CD4-positive, alpha-beta memory T cell (primary cell): ENCODE measurements at regions not wholly inside any gene's neighbourhood (a gene's known extent, or its start where the extent isn't known, plus 50 kb on each side); places are given as distances from the start of the nearest gene placed in this dataset.

Experiments used
- CTCF ChIA-PET: fragments of 350-600 bp; sonication (Branson Sonifier 250); formaldehyde crosslinking; loops from one replicate; lab custom pipeline; 2021; ENCODE audit warnings: inconsistent platforms; ENCODE audit not compliant: partially characterized antibody; lab: Charles Lee
- POLR2A ChIA-PET: fragments of 350-600 bp; sonication (Branson Sonifier 250); formaldehyde crosslinking; loops from one replicate; lab custom pipeline; 2021; ENCODE audit not compliant: partially characterized antibody; lab: Charles Lee
- DNase-seq, 5 donors: peaks; one replicate each; pipeline versions ENCODE4 v3.0.0 to v3.0.0-alpha.2; 2020 to 2022; ENCODE audit warnings: mixed read lengths in 1 of 5
- H3K27ac ChIP-seq: one replicate; pipeline ENCODE4 v1.7.0; 2013; ENCODE audit warnings: low read depth, low read length
- H3K27me3 ChIP-seq: 2 replicates; pipeline ENCODE4 v1.7.0; 2013; ENCODE audit warnings: mild to moderate bottlenecking, low read length, moderate library complexity; ENCODE audit not compliant: insufficient read depth
- H3K36me3 ChIP-seq: 2 replicates; pipeline ENCODE4 v1.7.0; 2013; ENCODE audit warnings: mild to moderate bottlenecking, low read length, moderate library complexity; ENCODE audit not compliant: insufficient read depth
- H3K4me1 ChIP-seq: 2 replicates; pipeline ENCODE4 v1.7.0; 2013; ENCODE audit warnings: mild to moderate bottlenecking, low read length, moderate library complexity; ENCODE audit not compliant: insufficient read depth
- H3K4me3 ChIP-seq, 2 donors: one replicate each; pipeline ENCODE4 v1.7.0; 2013; ENCODE audit warnings: low read length in 2 of 2, mild to moderate bottlenecking in 1 of 2
- H3K9me3 ChIP-seq, 2 donors: one replicate each; pipeline ENCODE4 v1.7.0; 2013; ENCODE audit warnings: low read length in 2 of 2, control low read depth in 1 of 2; ENCODE audit not compliant: control insufficient read depth in 1 of 2
- H3K27ac Mint-ChIP-seq, 7 donors: one replicate each; pipeline ENCODE4 v1.8.0; 2020 to 2021; ENCODE audit warnings: mixed read lengths in 7 of 7, mild to moderate bottlenecking in 6 of 7, inconsistent platforms in 3 of 7, moderate library complexity in 3 of 7
- H3K27me3 Mint-ChIP-seq, 2 donors: one replicate each; pipeline ENCODE4 v1.8.0; 2020 to 2021; ENCODE audit warnings: mixed read lengths in 2 of 2
- H3K36me3 Mint-ChIP-seq, 2 donors: one replicate each; pipeline ENCODE4 v1.8.0; 2020 to 2021; ENCODE audit warnings: mixed read lengths in 2 of 2, inconsistent platforms in 1 of 2, mild to moderate bottlenecking in 1 of 2
- H3K4me1 Mint-ChIP-seq, 4 donors: one replicate each; pipeline ENCODE4 v1.8.0; 2020 to 2021; ENCODE audit warnings: mixed read lengths in 4 of 4, mild to moderate bottlenecking in 1 of 4
- H3K4me3 Mint-ChIP-seq, 8 donors: one replicate each; pipeline ENCODE4 v1.8.0; 2020 to 2021; ENCODE audit warnings: mixed read lengths in 8 of 8, mild to moderate bottlenecking in 7 of 8, moderate library complexity in 6 of 8, inconsistent platforms in 3 of 8
- H3K9me3 Mint-ChIP-seq, 8 donors: one replicate each; pipeline ENCODE4 v1.8.0; 2020 to 2021; ENCODE audit warnings: mixed read lengths in 8 of 8, mild to moderate bottlenecking in 5 of 8, inconsistent platforms in 3 of 8, moderate library complexity in 1 of 8
- intact Hi-C: fragments of 100-400 bp; cut with micrococcal nuclease; formaldehyde crosslinking; loops from one replicate; pipeline ENCODE4 v1.15.1; 2023

GRCh38 chr2:48220501-48220900 is 94.0 kb upstream of the FOXN2 start:
- DNase-seq: no peak
- CTCF ChIA-PET: no interaction called here
- intact Hi-C loops: no loop called here
- POLR2A ChIA-PET: no interaction called here
- Mint-ChIP-seq H3K9me3 (peaks cover 0 to 2% (median 0%) of the 10 kb centered on the region in 8 donors), H3K27ac (no peak overlapping the region), H3K36me3 (no peaks in the 10 kb centered on the region), H3K27me3 (peaks cover 1 to 2% of the 10 kb centered on the region in 2 donors), H3K4me3 (no peak overlapping the region), H3K4me1 (no peaks in the 10 kb centered on the region)
- H3K36me3 ChIP-seq: no peaks in the 10 kb centered on the region
- no peaks in the 10 kb centered on the region for H3K9me3 ChIP-seq
- no peak overlapping the region for H3K27ac ChIP-seq
- H3K4me1 ChIP-seq: no peaks in the 10 kb centered on the region
- H3K27me3 ChIP-seq: no peaks in the 10 kb centered on the region
- H3K4me3 ChIP-seq: no peak overlapping the region

GRCh38 chr2:48221846-48222516 is 92.5 kb upstream of the FOXN2 start:
- Mint-ChIP-seq H3K4me1 (no peaks in the 10 kb centered on the region), H3K4me3 (no peak overlapping the region), H3K27ac (no peak overlapping the region), H3K36me3 (no peaks in the 10 kb centered on the region), H3K27me3 (peaks cover 1 to 2% of the 10 kb centered on the region in 2 donors), H3K9me3 (peaks cover 0 to 2% (median 0%) of the 10 kb centered on the region in 8 donors)
- no peak overlapping the region for H3K4me3 ChIP-seq
- no peak for DNase-seq
- intact Hi-C loops: no loop called here
- H3K4me1 ChIP-seq: no peaks in the 10 kb centered on the region
- no peaks in the 10 kb centered on the region for H3K27me3 ChIP-seq
- ChIA-PET CTCF (no interaction called here), POLR2A (no interaction called here)
- H3K27ac ChIP-seq: no peak overlapping the region
- no peaks in the 10 kb centered on the region for H3K36me3 ChIP-seq
- H3K9me3 ChIP-seq: no peaks in the 10 kb centered on the region

GRCh38 chr2:48227617-48228344 is 86.7 kb upstream of the FOXN2 start:
- H3K4me3 Mint-ChIP-seq: no peak overlapping the region
- Histone ChIP-seq H3K36me3 (no peaks in the 10 kb centered on the region), H3K27ac (no peak overlapping the region), H3K27me3 (no peaks in the 10 kb centered on the region), H3K4me1 (no peaks in the 10 kb centered on the region), H3K9me3 (no peaks in the 10 kb centered on the region), H3K4me3 (no peak overlapping the region)
- DNase-seq: no peak
- peaks cover 0 to 3% (median 0%) of the 10 kb centered on the region in 8 donors for H3K9me3 Mint-ChIP-seq
- CTCF ChIA-PET: interaction anchor here (1.2 kb wide), 1 partner anchor 14 kb away, joined by 3 read pairs; no protein-coding TSS in a partner anchor
- no peaks in the 10 kb centered on the region for H3K36me3 Mint-ChIP-seq
- intact Hi-C loops: no loop called here
- H3K27me3 Mint-ChIP-seq: peaks cover 0 to 2% of the 10 kb centered on the region in 2 donors
- H3K27ac Mint-ChIP-seq: no peak overlapping the region
- peaks cover 0 to under 1% (median under 1%) of the 10 kb centered on the region in 4 donors for H3K4me1 Mint-ChIP-seq
- POLR2A ChIA-PET: no interaction called here

GRCh38 chr2:48228345-48228684 is 86.2 kb upstream of the FOXN2 start:
- ChIA-PET CTCF (interaction anchor here (1.2 kb wide), 1 partner anchor 15 kb away, joined by 3 read pairs; no protein-coding TSS in a partner anchor), POLR2A (no interaction called here)
- Mint-ChIP-seq H3K9me3 (peaks cover 0 to 4% (median 0%) of the 10 kb centered on the region in 8 donors), H3K36me3 (no peaks in the 10 kb centered on the region), H3K4me1 (peaks cover 0 to 6% (median under 1%) of the 10 kb centered on the region in 4 donors), H3K27ac (no peak overlapping the region), H3K27me3 (peaks cover 0 to 2% of the 10 kb centered on the region in 2 donors), H3K4me3 (no peak overlapping the region)
- DNase-seq: no peak
- no peak overlapping the region for H3K27ac ChIP-seq
- H3K27me3 ChIP-seq: no peaks in the 10 kb centered on the region
- intact Hi-C loops: no loop called here
- no peak overlapping the region for H3K4me3 ChIP-seq
- H3K4me1 ChIP-seq: no peaks in the 10 kb centered on the region
- H3K36me3 ChIP-seq: no peaks in the 10 kb centered on the region
- H3K9me3 ChIP-seq: no peaks in the 10 kb centered on the region

GRCh38 chr2:48229063-48229462 is 85.4 kb upstream of the FOXN2 start:
- peaks cover 0 to 6% (median under 1%) of the 10 kb centered on the region in 4 donors for H3K4me1 Mint-ChIP-seq
- Histone ChIP-seq H3K9me3 (no peaks in the 10 kb centered on the region), H3K27ac (no peak overlapping the region), H3K4me1 (no peaks in the 10 kb centered on the region), H3K36me3 (no peaks in the 10 kb centered on the region), H3K27me3 (no peaks in the 10 kb centered on the region), H3K4me3 (no peak overlapping the region)
- ChIA-PET CTCF (no interaction called here), POLR2A (no interaction called here)
- H3K9me3 Mint-ChIP-seq: peaks cover 0 to 2% (median 0%) of the 10 kb centered on the region in 8 donors
- H3K4me3 Mint-ChIP-seq: no peak overlapping the region
- intact Hi-C loops: no loop called here
- H3K36me3 Mint-ChIP-seq: no peaks in the 10 kb centered on the region
- no peak for DNase-seq
- H3K27ac Mint-ChIP-seq: no peak overlapping the region
- H3K27me3 Mint-ChIP-seq: no peaks in the 10 kb centered on the region

GRCh38 chr2:48230834-48231233 is 83.6 kb upstream of the FOXN2 start:
- intact Hi-C loops: no loop called here
- CTCF ChIA-PET: interaction anchor here (0.7 kb wide), 1 partner anchor 19 kb away, joined by 3 read pairs; no protein-coding TSS in a partner anchor
- no peaks in the 10 kb centered on the region for H3K9me3 ChIP-seq
- peaks cover 6% of the 10 kb centered on the region for H3K4me1 ChIP-seq
- no peak overlapping the region for H3K27ac ChIP-seq
- POLR2A ChIA-PET: no interaction called here
- peaks cover 0 to 2% (median 0%) of the 10 kb centered on the region in 8 donors for H3K9me3 Mint-ChIP-seq
- no peaks in the 10 kb centered on the region for H3K36me3 Mint-ChIP-seq
- H3K27ac Mint-ChIP-seq: no peak overlapping the region
- no peak for DNase-seq
- H3K4me3 ChIP-seq: no peak overlapping the region
- H3K27me3 ChIP-seq: no peaks in the 10 kb centered on the region
- H3K4me3 Mint-ChIP-seq: no peak overlapping the region
- H3K27me3 Mint-ChIP-seq: no peaks in the 10 kb centered on the region
- peaks cover 2 to 16% (median 7%) of the 10 kb centered on the region in 4 donors for H3K4me1 Mint-ChIP-seq
- no peaks in the 10 kb centered on the region for H3K36me3 ChIP-seq

- Histone ChIP-seq H3K4me3 (no peak overlapping the region), H3K4me1 (peaks cover 21% of the 10 kb centered on the region), H3K27ac (no peak overlapping the region), H3K27me3 (no peaks in the 10 kb centered on the region), H3K9me3 (no peaks in the 10 kb centered on the region), H3K36me3 (no peaks in the 10 kb centered on the region)
- Mint-ChIP-seq H3K36me3 (no peaks in the 10 kb centered on the region), H3K9me3 (peaks cover 0 to 2% (median 0%) of the 10 kb centered on the region in 8 donors), H3K4me3 (no peak overlapping the region), H3K27ac (no peak overlapping the region), H3K4me1 (peaks cover 11 to 26% (median 18%) of the 10 kb centered on the region in 4 donors), H3K27me3 (no peaks in the 10 kb centered on the region)
- intact Hi-C loops: no loop called here
- ChIA-PET POLR2A (no interaction called here), CTCF (no interaction called here)
- no peak for DNase-seq
These were observed 82.1 kb upstream of the FOXN2 start for GRCh38 chr2:48232351-48232750.
